K562 (cell line): ENCODE measurements at regions not wholly inside any gene's neighbourhood (a gene's known extent, or its start where the extent isn't known, plus 50 kb on each side); places are given as distances from the start of the nearest gene placed in this dataset.

Source experiments
- ATAC-seq: fragments of 200-7000 bp; cut with Tn5 transposase; 3 replicates; pipeline ENCODE4 v1.9.1; 2020; ENCODE audit warnings: moderate library complexity
- BruUV-seq: library from RNA; stranded (reverse); fragments of 400-500 nt; replicated peaks from 2 replicates; lab custom pipeline; 2021; lab: Mats Ljungman, UMichigan
- CTCF ChIA-PET: fragments of 300-600 bp; formaldehyde crosslinking; extraction: SDS; loops from one replicate; lab custom pipeline; 2021; ENCODE audit warnings: low intra/inter-chr PET ratio; lab: Yijun Ruan, JAX
- POLR2A ChIA-PET: fragments of 300-600, 350-650 bp; sonication (Branson Sonifier 250); formaldehyde crosslinking; extraction: SDS; loops from one replicate; lab custom pipeline; 2021; ENCODE audit warnings: antibody characterized with exemption, inconsistent platforms; lab: Yijun Ruan, JAX
- DNase-seq, 4 experiments: peaks; one replicate each; pipeline versions ENCODE4 v3.0.0 to v3.0.0-alpha.2; 2011 to 2018; ENCODE audit warnings: low spot score in 3 of 4, mixed read lengths in 3 of 4; ENCODE audit errors: extremely low read depth in 1 of 4
- FAIRE-seq: peaks from 2 replicates; lab custom pipeline; 2011; peaks lifted over from hg19 to GRCh38; lab: Jason Lieb, UNC
- H2AFZ ChIP-seq: 2 replicates; pipeline ENCODE4 v1.6.0; 2011; ENCODE audit warnings: low read depth, low read length, control low read depth, inconsistent platforms
- H3K27ac ChIP-seq: fragments of 200-600 bp; 3 replicates; pipeline ENCODE4 v1.8.0; 2011; ENCODE audit warnings: low read depth, mild to moderate bottlenecking, control low read depth, inconsistent platforms, low read length, moderate library complexity, mixed read lengths; ENCODE audit errors: extremely low read depth
- H3K27me3 ChIP-seq, 2 experiments: fragments of 300-600 bp in 1 of 2; 2 replicates in 1 of 2; 3 replicates in 1 of 2; pipeline versions ENCODE4 v1.6.0 to v1.8.0; 2011; ENCODE audit warnings: inconsistent platforms in 2 of 2, low read length in 2 of 2, mild to moderate bottlenecking in 1 of 2, mixed read lengths in 1 of 2, moderate library complexity in 1 of 2; ENCODE audit not compliant: control insufficient read depth in 2 of 2, insufficient read depth in 2 of 2
- H3K36me3 ChIP-seq: fragments of 300-600 bp; 3 replicates; pipeline ENCODE4 v1.8.0; 2011; ENCODE audit warnings: mild to moderate bottlenecking, low read length, inconsistent platforms; ENCODE audit not compliant: control insufficient read depth, insufficient read depth
- H3K4me1 ChIP-seq, 2 experiments: fragments of 200-600 bp in 1 of 2; replicated peaks in 1 of 2; 2 replicates in 1 of 2; 3 replicates in 1 of 2; pipeline versions ENCODE4 v1.5.1 to v1.8.0; 2011; ENCODE audit warnings: inconsistent platforms in 2 of 2, low read length in 2 of 2, mild to moderate bottlenecking in 1 of 2, mixed read lengths in 1 of 2, moderate library complexity in 1 of 2; ENCODE audit not compliant: control insufficient read depth in 2 of 2, insufficient read depth in 2 of 2
- H3K4me2 ChIP-seq: 2 replicates; pipeline ENCODE4 v1.6.1; 2011; ENCODE audit warnings: low read length, control low read depth, inconsistent platforms, mixed read lengths; ENCODE audit not compliant: insufficient read depth
- H3K4me3 ChIP-seq: fragments of 200-600 bp; sonication (generic), shearing (Covaris generic); 2 replicates; pipeline ENCODE4 v1.5.1; 2016; ENCODE audit warnings: control low read depth, inconsistent platforms
- H3K79me2 ChIP-seq: fragments of 200-600 bp; 3 replicates; pipeline ENCODE4 v1.8.0; 2011; ENCODE audit warnings: low read length, inconsistent platforms; ENCODE audit not compliant: control insufficient read depth, insufficient read depth
- H3K9ac ChIP-seq, 2 experiments: 2 replicates each; pipeline versions ENCODE4 v1.6.0 to v1.6.1; 2011; ENCODE audit warnings: low read depth in 2 of 2, low read length in 2 of 2, control low read depth in 1 of 2, inconsistent platforms in 1 of 2, mild to moderate bottlenecking in 1 of 2, mixed read lengths in 1 of 2; ENCODE audit not compliant: insufficient read depth in 1 of 2
- H3K9me1 ChIP-seq: one replicate; pipeline ENCODE4 v1.6.0; 2011; ENCODE audit warnings: inconsistent platforms, mild to moderate bottlenecking, low read length, moderate library complexity; ENCODE audit not compliant: control insufficient read depth, insufficient read depth
- H3K9me3 ChIP-seq: replicated peaks from 2 replicates; pipeline ENCODE4 v1.5.1; 2011; ENCODE audit warnings: low read depth, low read length, inconsistent platforms; ENCODE audit not compliant: control insufficient read depth, insufficient read depth
- H4K20me1 ChIP-seq: replicated peaks from 2 replicates; pipeline ENCODE4 v1.6.1; 2011; ENCODE audit warnings: low read length, inconsistent platforms, mixed read lengths; ENCODE audit not compliant: control insufficient read depth, insufficient read depth
- ATF6 ChIP-seq: sonication (generic); formaldehyde crosslinking; IDR thresholded peaks from 2 replicates; pipeline ENCODE4 v1.4.0; 2020; ENCODE audit warnings: mild to moderate bottlenecking, missing genetic modification reagents
- ATF7 ChIP-seq: fragments of 450-650 bp; IDR thresholded peaks from 2 replicates; pipeline ENCODE4 v1.7.1; 2014; ENCODE audit warnings: mild to moderate bottlenecking, moderate library complexity
- DIDO1 ChIP-seq: fragments of 450-650 bp; IDR thresholded peaks from 2 replicates; pipeline ENCODE4 v1.6.1; 2016; ENCODE audit warnings: low read depth, missing biosample characterization, missing genetic modification characterization
- FOS ChIP-seq: IDR thresholded peaks from 3 replicates; pipeline ENCODE4 v1.6.1; 2011; ENCODE audit not compliant: insufficient read length; ENCODE audit errors: extremely low read depth
- HMG20B ChIP-seq: fragments of 250-450 bp; sonication (Bioruptor Pico); IDR thresholded peaks from 2 replicates; pipeline ENCODE4 v1.5.0; 2021; ENCODE audit warnings: mild to moderate bottlenecking
- IFI16 ChIP-seq: fragments of 250-450 bp; sonication (Bioruptor Pico); IDR thresholded peaks from 2 replicates; pipeline ENCODE4 v2.1.2; 2022; ENCODE audit warnings: mild to moderate bottlenecking, inconsistent platforms
- KAT7 ChIP-seq: sonication (generic); formaldehyde crosslinking; IDR thresholded peaks from 2 replicates; pipeline ENCODE4 v1.8.0; 2022; ENCODE audit warnings: missing genetic modification reagents, mild to moderate bottlenecking, borderline replicate concordance
- MCM3 ChIP-seq: fragments of 450-650 bp; IDR thresholded peaks from 2 replicates; pipeline ENCODE4 v1.6.1; 2016
- NCOA2 ChIP-seq, 2 experiments: fragments of 450-650 bp; IDR thresholded peaks; 2 replicates each; pipeline ENCODE4 v1.6.1; 2018; ENCODE audit warnings: mild to moderate bottlenecking in 2 of 2, moderate library complexity in 1 of 2; ENCODE audit not compliant: partially characterized antibody in 2 of 2
- NFATC3 ChIP-seq: fragments of 450-650 bp; IDR thresholded peaks from 2 replicates; pipeline ENCODE4 v1.6.1; 2017; ENCODE audit warnings: mild to moderate bottlenecking
- NR2C2 ChIP-seq, 2 experiments: fragments of 200-800 bp in 1 of 2; sonication (Bioruptor generic) in 1 of 2; sonication (generic) in 1 of 2; formaldehyde crosslinking in 1 of 2; IDR thresholded peaks; 2 replicates each; pipeline versions ENCODE4 v1.6.1 to v1.8.0; 2016 to 2022; ENCODE audit warnings: mild to moderate bottlenecking in 1 of 2, missing compliant biosample characterization in 1 of 2, missing genetic modification characterization in 1 of 2, missing genetic modification reagents in 1 of 2
- SMARCC2 ChIP-seq: fragments of 450-650 bp; IDR thresholded peaks from 2 replicates; pipeline ENCODE4 v1.6.1; 2017; ENCODE audit warnings: antibody characterized with exemption, moderate library complexity, mild to moderate bottlenecking, low read depth
- SP2 ChIP-seq: IDR thresholded peaks from 2 replicates; pipeline ENCODE4 v1.6.1; 2011; ENCODE audit warnings: mild to moderate bottlenecking, low read depth, low read length, moderate library complexity; ENCODE audit not compliant: poor library complexity, severe bottlenecking; ENCODE audit errors: extremely low read depth
- TEAD4 ChIP-seq, 2 experiments: sonication (generic) in 1 of 2; formaldehyde crosslinking in 1 of 2; IDR thresholded peaks; 2 replicates each; pipeline versions ENCODE4 v1.6.1 to v1.8.0; 2012 to 2022; ENCODE audit warnings: borderline replicate concordance in 1 of 2, inconsistent platforms in 1 of 2, low read length in 1 of 2, mild to moderate bottlenecking in 1 of 2, missing genetic modification reagents in 1 of 2
- ZNF133 ChIP-seq: fragments of 250-450 bp; sonication (Bioruptor Pico); IDR thresholded peaks from 2 replicates; pipeline ENCODE4 v1.4.0; 2020; ENCODE audit warnings: mild to moderate bottlenecking
- ZNF445 ChIP-seq: fragments of 250-450 bp; sonication (Bioruptor Pico); IDR thresholded peaks from 2 replicates; pipeline ENCODE4 v1.4.0; 2020; ENCODE audit warnings: low read depth, mild to moderate bottlenecking, moderate library complexity
- ZNF57 ChIP-seq: fragments of 450-650 bp; formaldehyde crosslinking; IDR thresholded peaks from 2 replicates; pipeline ENCODE4 v1.4.0; 2020; ENCODE audit warnings: mild to moderate bottlenecking, moderate library complexity
- WGBS: fragments of 100-300 bp; shearing (Covaris generic); methylation state at CpG from one replicate; pipeline ENCODE4 v1.1.6; 2016; ENCODE audit warnings: low coverage, mixed read lengths; ENCODE audit not compliant: insufficient coverage; ENCODE audit errors: missing lambda C conversion rate; 5-methylcytosine and 5-hydroxymethylcytosine counted together
- in situ Hi-C: fragments of 300-500 bp; cut with MboI; formaldehyde crosslinking; loops from 4 replicates; pipeline ENCODE4 v1.15.0; 2018; ENCODE audit warnings: inconsistent platforms, mixed read lengths
- intact Hi-C: fragments of 100-400 bp; cut with micrococcal nuclease; formaldehyde crosslinking; loops from 2 replicates; pipeline ENCODE4 v1.14.2; 2022
- TF ChIP-seq, protein P1 (sequence below): sonication (generic); formaldehyde crosslinking; IDR thresholded peaks from 2 replicates; pipeline ENCODE4 v1.9.0; 2022; ENCODE audit warnings: mild to moderate bottlenecking, missing genetic modification reagents

DNA sequence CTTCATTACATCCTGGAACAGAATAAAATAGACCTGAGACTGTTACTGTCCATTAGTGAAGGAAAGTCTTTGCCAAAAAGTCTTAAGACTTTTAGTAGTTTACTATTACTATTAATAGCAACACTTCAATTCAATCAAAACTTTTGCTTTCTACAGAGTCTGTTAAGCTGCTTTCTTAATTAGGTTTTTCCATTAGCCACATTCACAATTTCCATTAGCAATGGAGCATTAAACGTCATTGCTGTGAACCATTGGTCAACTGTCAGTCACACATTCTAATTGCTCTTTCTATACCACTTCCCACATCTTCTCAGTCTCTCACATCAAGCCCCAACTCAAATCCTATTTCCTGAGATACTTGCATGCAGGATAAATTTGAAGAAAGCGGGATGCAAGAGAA, 736.6 kb upstream of the SORCS1 start:
- POLR2A ChIA-PET = no interaction called here
- H3K4me2 ChIP-seq = no peak overlapping the region
- CTCF ChIA-PET = no interaction called here
- no peak for TF ChIP-seq DIDO1 (tag)
- no peak for TF ChIP-seq FOS
- no peak for TF ChIP-seq NFATC3
- TF ChIP-seq, protein P1, sequence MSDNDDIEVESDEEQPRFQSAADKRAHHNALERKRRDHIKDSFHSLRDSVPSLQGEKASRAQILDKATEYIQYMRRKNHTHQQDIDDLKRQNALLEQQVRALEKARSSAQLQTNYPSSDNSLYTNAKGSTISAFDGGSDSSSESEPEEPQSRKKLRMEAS (CRISPR knock-in tag) = no peak
- TF ChIP-seq KAT7 (CRISPR knock-in tag) = no peak
- no peak for TF ChIP-seq ZNF57 (CRISPR knock-in tag)
- TF ChIP-seq ATF6 (CRISPR knock-in tag) = no peak
- no peak for TF ChIP-seq MCM3
- TF ChIP-seq IFI16 = no peak
- no peak for TF ChIP-seq SMARCC2
- TF ChIP-seq HMG20B = no peak
- no peak for TF ChIP-seq TEAD4 (IDR thresholded peaks at IDR 0.05; ENCODE audit: low read length)
- TF ChIP-seq TEAD4 (CRISPR knock-in tag; IDR thresholded peaks at IDR 0.05; ENCODE audit: borderline replicate concordance) = no peak
- no peak for TF ChIP-seq ZNF133 (CRISPR knock-in tag)
- TF ChIP-seq ZNF445 (CRISPR knock-in tag) = no peak
- TF ChIP-seq NR2C2 (CRISPR knock-in tag; IDR thresholded peaks at IDR 0.05) = no peak
- no peak for TF ChIP-seq NR2C2 (tag; IDR thresholded peaks at IDR 0.05)
- TF ChIP-seq NCOA2 (IDR thresholded peaks at IDR 0.05; ENCODE audit: partially characterized antibody in 2 of 2) = no peak
- no peak for TF ChIP-seq ATF7
- TF ChIP-seq SP2 = no peak
- TF ChIP-seq, all 486 proteins: peak for 0
- H3K9me1 ChIP-seq = no peaks in the 10 kb centered on the region
- no peaks in the 10 kb centered on the region for H3K27me3 ChIP-seq
- H3K9me3 ChIP-seq = no peaks in the 10 kb centered on the region
- no peaks in the 10 kb centered on the region for H3K79me2 ChIP-seq
- ATAC-seq (no peak), DNase-seq (no peak), FAIRE-seq (no peak)
- no peaks in the 10 kb centered on the region for H3K36me3 ChIP-seq
- H2AFZ ChIP-seq = no peak overlapping the region
- H3K27ac ChIP-seq = no peak overlapping the region
- no peaks in the 10 kb centered on the region for H4K20me1 ChIP-seq
- WGBS = 0% methylated on average over 2 of the region's 2 CpGs
- intact Hi-C loops = no loop called here
- in situ Hi-C loops = no loop called here
- H3K4me1 ChIP-seq = no peaks in the 10 kb centered on the region
- H3K4me3 ChIP-seq = no peak overlapping the region
- no peak overlapping the region for H3K9ac ChIP-seq
- no TSS peak for BruUV-seq
